Stomach (tissue), 8 donors: ENCODE measurements at regions not wholly inside any gene's neighbourhood (a gene's known extent, or its start where the extent isn't known, plus 50 kb on each side); places are given as distances from the start of the nearest gene placed in this dataset.
A peak's percentile ranks its signal among the peaks of the same experiment; 100 is the strongest.

Experiments used
- DNase-seq, 2 donors: peaks; one replicate each; pipeline versions ENCODE4 v3.0.0 to v3.0.0-alpha.2; 2013 to 2019
- H3K27ac ChIP-seq, 5 donors: fragments of 200-600 bp in 4 of 5; sonication (generic) in 4 of 5; one replicate each; pipeline ENCODE4 v1.5.1; 2013 to 2019; ENCODE audit warnings: mild to moderate bottlenecking in 1 of 5, moderate library complexity in 1 of 5
- H3K27me3 ChIP-seq, 3 donors: fragments of 200-600 bp; sonication (generic); one replicate each; pipeline ENCODE4 v1.5.1; 2017 to 2019; ENCODE audit warnings: mixed run types in 1 of 3
- H3K36me3 ChIP-seq, 4 donors: fragments of 200-600 bp; sonication (generic); 1 replicate in 3 of 4; 2 replicates in 1 of 4; pipeline ENCODE4 v1.5.1; 2016 to 2019
- H3K4me1 ChIP-seq, 4 donors: fragments of 200-600 bp; sonication (generic); one replicate each; pipeline ENCODE4 v1.5.1; 2016 to 2019
- H3K4me3 ChIP-seq, 4 donors: fragments of 200-600 bp; sonication (generic) in 3 of 4; one replicate each; pipeline ENCODE4 v1.5.1; 2016 to 2019; ENCODE audit warnings: mild to moderate bottlenecking in 1 of 4
- H3K9me3 ChIP-seq, 4 donors: fragments of 200-600 bp; sonication (generic); one replicate each; pipeline ENCODE4 v1.5.1; 2016 to 2019
- CTCF ChIP-seq, 7 experiments: fragments of 450-650 bp in 4 of 7; fragments of 200-600 bp in 3 of 7; sonication (generic) in 3 of 7; IDR thresholded peaks; one replicate each; pipeline ENCODE4 v1.5.1; 2016 to 2019; ENCODE audit warnings: antibody characterized with exemption in 7 of 7, control low read depth in 2 of 7, mild to moderate bottlenecking in 1 of 7
- EP300 ChIP-seq: sonication (generic); formaldehyde crosslinking; IDR thresholded peaks from one replicate; pipeline ENCODE4 v1.6.1; 2017; ENCODE audit warnings: antibody characterized with exemption
- POLR2A ChIP-seq, 4 donors: fragments of 450-650 bp; IDR thresholded peaks; one replicate each; pipeline ENCODE4 v1.6.1; 2016; ENCODE audit warnings: antibody characterized with exemption in 4 of 4, control low read depth in 2 of 4, mild to moderate bottlenecking in 1 of 4, moderate library complexity in 1 of 4
- POLR2AphosphoS5 ChIP-seq, 3 donors: sonication (generic); formaldehyde crosslinking; IDR thresholded peaks; one replicate each; pipeline ENCODE4 v1.6.1; 2016; ENCODE audit warnings: antibody characterized with exemption in 3 of 3
- WGBS, 5 donors: extraction: QIAGEN DNeasy Blood & Tissue Kit in 3 of 5; methylation state at CpG; one replicate each; pipeline versions ENCODE4 v1.1.5 to v1.1.7; 2013 to 2018; 5-methylcytosine and 5-hydroxymethylcytosine counted together
- intact Hi-C: fragments of 100-400 bp; cut with DNase I; formaldehyde crosslinking; loops from one replicate; pipeline ENCODE4 v1.15.1; 2023; ENCODE audit warnings: low total_unique reads
- donor health status: healthy with polysubstance abuse.
- donor health status: Bipolar disorder and iron deficiency.
- donor health status: healthy.

GRCh38 chr13:109412283-109412901 is 374.0 kb downstream of the IRS2 start:
- no peak for TF ChIP-seq CTCF (IDR thresholded peaks at IDR 0.05)
- TF ChIP-seq POLR2AphosphoS5 (IDR thresholded peaks at IDR 0.05) = no peak
- no peak for TF ChIP-seq EP300
- no peak for TF ChIP-seq POLR2A (IDR thresholded peaks at IDR 0.05)
- H3K36me3 ChIP-seq = no peaks in the 10 kb centered on the region
- 20 to 23% (median 21%) methylated on average over 14 of the region's 14 CpGs for WGBS, 5 donors
- H3K27ac ChIP-seq = no peak overlapping the region
- DNase-seq = peak; percentile 34 to 82
- H3K9me3 ChIP-seq = no peaks in the 10 kb centered on the region
- no peaks in the 10 kb centered on the region for H3K27me3 ChIP-seq
- H3K4me1 ChIP-seq = peaks cover 0 to 11% (median 10%) of the 10 kb centered on the region in 4 donors
- no peak overlapping the region for H3K4me3 ChIP-seq
- intact Hi-C loops = no loop called here

DNA sequence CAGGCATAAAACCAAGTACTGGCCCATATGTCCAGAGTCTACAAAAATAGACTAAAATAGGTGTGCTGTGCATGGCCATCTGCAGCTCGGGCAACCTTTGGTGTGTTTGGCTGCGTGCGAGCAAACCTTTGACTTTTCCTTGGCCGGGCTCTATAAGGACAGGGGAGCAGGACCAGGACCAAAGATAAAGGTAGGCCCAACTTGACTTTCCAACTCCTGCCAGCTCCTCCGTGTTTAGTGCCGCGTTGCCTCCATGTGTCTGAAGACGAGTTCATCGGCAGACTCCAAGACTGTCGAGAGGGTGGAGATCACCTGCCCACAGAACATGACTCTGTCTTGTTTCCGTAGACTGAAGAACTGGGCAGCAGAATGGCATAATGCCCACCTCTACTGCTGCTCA is 375.5 kb downstream of the IRS2 start:
- Histone ChIP-seq H3K4me3 (no peak overlapping the region), H3K36me3 (no peaks in the 10 kb centered on the region), H3K27ac (no peak overlapping the region), H3K4me1 (peaks cover 0 to 11% (median 10%) of the 10 kb centered on the region in 4 donors), H3K27me3 (no peaks in the 10 kb centered on the region), H3K9me3 (no peaks in the 10 kb centered on the region)
- intact Hi-C loops = no loop called here
- TF ChIP-seq CTCF (IDR thresholded peaks at IDR 0.05) (no peak), POLR2A (IDR thresholded peaks at IDR 0.05) (no peak)
- 83 to 99% (median 88%) methylated on average over 9 to 11 of the region's 11 CpGs for WGBS, 5 donors
- DNase-seq = no peak

GRCh38 chr13:109408591-109409382 is 377.6 kb downstream of the IRS2 start:
- Histone ChIP-seq H3K4me3 (no peak overlapping the region), H3K36me3 (no peaks in the 10 kb centered on the region), H3K4me1 (peaks cover 0 to 11% (median 10%) of the 10 kb centered on the region in 4 donors), H3K27ac (no peak overlapping the region), H3K27me3 (no peaks in the 10 kb centered on the region), H3K9me3 (no peaks in the 10 kb centered on the region)
- no peak for TF ChIP-seq CTCF (IDR thresholded peaks at IDR 0.05)
- TF ChIP-seq POLR2A (IDR thresholded peaks at IDR 0.05) = no peak
- TF ChIP-seq EP300 = no peak
- no peak for TF ChIP-seq POLR2AphosphoS5 (IDR thresholded peaks at IDR 0.05)
- WGBS, 5 donors = 80 to 87% (median 85%) methylated on average over 14 of the region's 14 CpGs
- intact Hi-C loops = no loop called here
- no peak for DNase-seq

- 69 to 87% (median 81%) methylated on average over 4 of the region's 4 CpGs for WGBS, 5 donors
- intact Hi-C loops = no loop called here
- no peaks in the 10 kb centered on the region for H3K36me3 ChIP-seq
- TF ChIP-seq POLR2AphosphoS5 (IDR thresholded peaks at IDR 0.05) = no peak
- no peak for TF ChIP-seq POLR2A (IDR thresholded peaks at IDR 0.05)
- TF ChIP-seq EP300 = no peak
- no peak for TF ChIP-seq CTCF (IDR thresholded peaks at IDR 0.05)
- no peak overlapping the region for H3K4me3 ChIP-seq
- no peaks in the 10 kb centered on the region for H3K4me1 ChIP-seq
- H3K27ac ChIP-seq = no peak overlapping the region
- no peak for DNase-seq
- no peaks in the 10 kb centered on the region for H3K27me3 ChIP-seq
- H3K9me3 ChIP-seq = no peaks in the 10 kb centered on the region
These were observed 379.9 kb downstream of the IRS2 start for GRCh38 chr13:109406376-109406992.
